Ascending aorta (tissue), 2 donors: ENCODE measurements at regions not wholly inside any gene's neighbourhood (a gene's known extent, or its start where the extent isn't known, plus 50 kb on each side); places are given as distances from the start of the nearest gene placed in this dataset.
"Not testable (repeated sequence)": the region's sequence is repeated elsewhere in the genome, so short reads cannot be mapped to it uniquely, and the experiment has no call there.

ENCODE experiments used
- DNase-seq, 2 donors: peaks; one replicate each; pipeline ENCODE4 v3.0.0-alpha.2; 2019; ENCODE audit warnings: low spot score in 2 of 2
- H3K27ac ChIP-seq, 2 donors: fragments of 200-600 bp; sonication (generic); one replicate each; pipeline ENCODE4 v1.5.1; 2016 to 2017; ENCODE audit warnings: mild to moderate bottlenecking in 1 of 2
- H3K27me3 ChIP-seq: fragments of 200-600 bp; sonication (generic); one replicate; pipeline ENCODE4 v1.5.1; 2017
- H3K36me3 ChIP-seq, 2 donors: fragments of 200-600 bp; sonication (generic); one replicate each; pipeline ENCODE4 v1.5.1; 2016
- H3K4me1 ChIP-seq, 2 donors: fragments of 200-600 bp; sonication (generic); one replicate each; pipeline ENCODE4 v1.5.1; 2016 to 2017; ENCODE audit warnings: mild to moderate bottlenecking in 1 of 2
- H3K4me3 ChIP-seq, 2 donors: fragments of 200-600 bp; sonication (generic); one replicate each; pipeline ENCODE4 v1.5.1; 2016 to 2017; ENCODE audit warnings: mild to moderate bottlenecking in 1 of 2
- H3K9me3 ChIP-seq, 2 donors: fragments of 200-600 bp; sonication (generic); one replicate each; pipeline ENCODE4 v1.5.1; 2016
- intact Hi-C: fragments of 100-400 bp; cut with DNase I; formaldehyde crosslinking; loops from one replicate; pipeline ENCODE4 v1.15.1; 2023
- TF ChIP-seq, protein P1 (sequence below), 3 experiments: fragments of 200-600 bp in 2 of 3; fragments of 450-650 bp in 1 of 3; sonication (generic) in 2 of 3; IDR thresholded peaks; one replicate each; pipeline ENCODE4 v1.5.1; 2016 to 2019; ENCODE audit warnings: antibody characterized with exemption in 3 of 3, mild to moderate bottlenecking in 1 of 3, moderate library complexity in 1 of 3

GRCh38 chr12:46475972-46476645 is 103.5 kb upstream of the SLC38A2 start:
- Histone ChIP-seq H3K36me3 (no peaks in the 10 kb centered on the region), H3K27ac (no peak overlapping the region), H3K9me3 (no peaks in the 10 kb centered on the region), H3K4me3 (no peak overlapping the region), H3K27me3 (no peaks in the 10 kb centered on the region), H3K4me1 (peaks cover 4 to 16% of the 10 kb centered on the region in 2 donors)
- intact Hi-C loops: no loop called here
- TF ChIP-seq, protein P1, sequence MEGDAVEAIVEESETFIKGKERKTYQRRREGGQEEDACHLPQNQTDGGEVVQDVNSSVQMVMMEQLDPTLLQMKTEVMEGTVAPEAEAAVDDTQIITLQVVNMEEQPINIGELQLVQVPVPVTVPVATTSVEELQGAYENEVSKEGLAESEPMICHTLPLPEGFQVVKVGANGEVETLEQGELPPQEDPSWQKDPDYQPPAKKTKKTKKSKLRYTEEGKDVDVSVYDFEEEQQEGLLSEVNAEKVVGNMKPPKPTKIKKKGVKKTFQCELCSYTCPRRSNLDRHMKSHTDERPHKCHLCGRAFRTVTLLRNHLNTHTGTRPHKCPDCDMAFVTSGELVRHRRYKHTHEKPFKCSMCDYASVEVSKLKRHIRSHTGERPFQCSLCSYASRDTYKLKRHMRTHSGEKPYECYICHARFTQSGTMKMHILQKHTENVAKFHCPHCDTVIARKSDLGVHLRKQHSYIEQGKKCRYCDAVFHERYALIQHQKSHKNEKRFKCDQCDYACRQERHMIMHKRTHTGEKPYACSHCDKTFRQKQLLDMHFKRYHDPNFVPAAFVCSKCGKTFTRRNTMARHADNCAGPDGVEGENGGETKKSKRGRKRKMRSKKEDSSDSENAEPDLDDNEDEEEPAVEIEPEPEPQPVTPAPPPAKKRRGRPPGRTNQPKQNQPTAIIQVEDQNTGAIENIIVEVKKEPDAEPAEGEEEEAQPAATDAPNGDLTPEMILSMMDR (IDR thresholded peaks at IDR 0.05): no peak
- no peak for DNase-seq

DNA sequence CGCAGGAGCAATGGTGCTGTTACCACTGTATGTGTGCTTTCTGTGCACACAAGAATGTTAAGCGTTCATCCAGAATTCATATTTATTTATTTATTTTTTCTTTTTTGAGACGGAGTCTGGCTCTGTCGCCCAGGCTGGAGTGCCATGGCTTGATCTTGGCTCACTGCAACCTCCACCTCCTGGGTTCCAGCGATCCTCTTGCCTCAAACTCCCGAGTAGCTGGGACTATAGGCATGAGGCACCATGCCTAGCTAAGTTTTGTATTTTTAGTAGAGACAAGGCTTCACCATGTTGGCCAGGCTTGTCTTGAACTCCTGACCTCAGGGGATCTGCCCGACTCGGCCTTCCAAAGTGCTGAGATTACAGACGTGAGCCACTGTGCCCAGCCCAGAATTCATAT is 101.8 kb upstream of the SLC38A2 start:
- not testable (repeated sequence) for H3K36me3 ChIP-seq, DNase-seq, H3K9me3 ChIP-seq, H3K27me3 ChIP-seq
- Histone ChIP-seq H3K4me3 (peak overlapping the region; percentile 14 to 37), H3K27ac (peak overlapping the region; percentile 86 to 93), H3K4me1 (peaks cover 4 to 22% of the 10 kb centered on the region in 2 donors)
- intact Hi-C loops: loop anchor here (5.0 kb wide), 4 partner anchors 83 to 183 kb away; partner anchors contain the start of gene SLC38A2

DNA sequence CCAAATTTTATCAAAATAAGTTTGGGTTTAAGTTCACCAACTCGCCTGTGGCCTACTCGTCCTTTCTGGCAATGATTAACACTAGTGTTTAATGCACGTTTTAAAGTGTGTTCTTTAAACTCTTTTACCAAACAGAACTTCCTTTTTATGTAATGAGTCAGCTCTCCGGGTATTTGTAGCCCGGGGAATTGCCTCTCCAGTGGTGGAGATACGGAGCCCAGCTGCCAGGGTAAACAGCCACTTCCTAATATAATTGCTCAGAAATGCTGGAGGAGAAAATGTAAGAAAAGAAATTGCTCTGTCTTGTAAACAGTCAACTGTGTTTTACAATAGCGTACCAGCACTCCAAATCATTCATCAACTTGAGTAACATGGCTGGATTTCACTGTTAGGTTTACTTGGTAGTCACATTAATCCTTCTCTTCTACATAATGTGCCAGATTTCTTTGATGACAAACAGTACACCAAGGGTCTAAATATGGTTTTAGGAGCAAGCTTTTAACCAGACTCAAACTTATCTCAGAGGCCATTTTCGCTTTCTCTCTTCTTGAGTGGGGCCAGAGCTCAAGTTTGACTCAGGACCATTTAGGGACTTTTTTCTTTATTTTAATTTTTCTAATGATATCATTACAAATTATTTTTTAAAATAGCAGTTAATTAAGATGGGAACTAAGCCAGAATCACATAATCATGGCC is 101.2 kb upstream of the SLC38A2 start:
- Histone ChIP-seq H3K27me3 (no peaks in the 10 kb centered on the region), H3K9me3 (no peaks in the 10 kb centered on the region), H3K4me1 (peaks cover 4 to 23% of the 10 kb centered on the region in 2 donors), H3K36me3 (no peaks in the 10 kb centered on the region), H3K4me3 (peak overlapping the region; percentile 14 to 37), H3K27ac (peak overlapping the region; percentile 86 to 93)
- TF ChIP-seq, protein P1 (IDR thresholded peaks at IDR 0.05): no peak
- intact Hi-C loops: loop anchor here (2.0 to 5.0 kb wide), 6 partner anchors 43 to 184 kb away; partner anchors contain the start of gene SLC38A2
- peak; percentile 30 to 92 for DNase-seq

GRCh38 chr12:46472893-46473633 is 100.5 kb upstream of the SLC38A2 start:
- Histone ChIP-seq H3K9me3 (no peaks in the 10 kb centered on the region), H3K27me3 (no peaks in the 10 kb centered on the region), H3K4me1 (peaks cover 4 to 23% of the 10 kb centered on the region in 2 donors), H3K36me3 (no peaks in the 10 kb centered on the region), H3K27ac (peak overlapping the region; percentile 86 to 93), H3K4me3 (peak overlapping the region; percentile 14 to 37)
- intact Hi-C loops: loop anchor here (2.0 to 5.0 kb wide), 6 partner anchors 42 to 184 kb away; partner anchors contain the start of gene SLC38A2
- no peak for DNase-seq
- TF ChIP-seq, protein P1 (IDR thresholded peaks at IDR 0.05): no peak

- intact Hi-C loops: loop anchor here (2.0 to 5.0 kb wide), 6 partner anchors 41 to 185 kb away; partner anchors contain the start of gene SLC38A2
- peak overlapping the region in 1 of 2 donors; percentile 93 for H3K27ac ChIP-seq
Observed at GRCh38 chr12:46472144-46472705, 99.7 kb upstream of the SLC38A2 start.

More at GRCh38 chr12:46472144-46472705, 99.7 kb upstream of the SLC38A2 start:
- TF ChIP-seq, protein P1 (IDR thresholded peaks at IDR 0.05): no peak
- Histone ChIP-seq H3K27me3 (no peaks in the 10 kb centered on the region), H3K9me3 (no peaks in the 10 kb centered on the region), H3K36me3 (no peaks in the 10 kb centered on the region), H3K4me1 (peaks cover 4 to 23% of the 10 kb centered on the region in 2 donors), H3K4me3 (no peak overlapping the region)
- no peak for DNase-seq
